Choroid plexus epithelial cell (primary cell): ENCODE measurements at regions not wholly inside any gene's neighbourhood (a gene's known extent, or its start where the extent isn't known, plus 50 kb on each side); places are given as distances from the start of the nearest gene placed in this dataset.

ENCODE experiments used
- DNase-seq: peaks from one replicate; pipeline ENCODE4 v3.0.0-alpha.2; 2010; ENCODE audit warnings: low read depth
- H3K4me3 ChIP-seq: 2 replicates; pipeline ENCODE4 v1.5.1; 2011; ENCODE audit warnings: low read depth, mild to moderate bottlenecking, control low read depth, low read length, moderate library complexity
- CTCF ChIP-seq: conservative IDR thresholded peaks from 2 replicates; pipeline ENCODE4 v1.5.1; 2011; ENCODE audit warnings: low read depth, mild to moderate bottlenecking, control low read depth, inconsistent platforms, low read length, moderate library complexity

GRCh38 chr9:95749493-95749892 lies 126.0 kb upstream of the ERCC6L2 start:
- no peak for DNase-seq
- TF ChIP-seq CTCF, result no peak
- no peak overlapping the region for H3K4me3 ChIP-seq

GRCh38 chr9:95746408-95747180 lies 128.9 kb upstream of the ERCC6L2 start:
- no peak for TF ChIP-seq CTCF
- no peak for DNase-seq

GRCh38 chr9:95742821-95743220 lies 132.7 kb upstream of the ERCC6L2 start:
- no peak for DNase-seq
- no peak for TF ChIP-seq CTCF

More at GRCh38 chr9:95746408-95747180, 128.9 kb upstream of the ERCC6L2 start:
- H3K4me3 ChIP-seq, result no peak overlapping the region

GRCh38 chr9:95741631-95742030 lies 133.9 kb upstream of the ERCC6L2 start:
- no peak for TF ChIP-seq CTCF
- no peak for DNase-seq
- no peak overlapping the region for H3K4me3 ChIP-seq

More at GRCh38 chr9:95742821-95743220, 132.7 kb upstream of the ERCC6L2 start:
- no peak overlapping the region for H3K4me3 ChIP-seq

GRCh38 chr9:95740217-95741004 lies 135.1 kb upstream of the ERCC6L2 start:
- no peak overlapping the region for H3K4me3 ChIP-seq
- no peak for DNase-seq
- no peak for TF ChIP-seq CTCF

- no peak for TF ChIP-seq CTCF
- no peak overlapping the region for H3K4me3 ChIP-seq
- DNase-seq, result no peak
These were observed 137.1 kb upstream of the ERCC6L2 start for GRCh38 chr9:95738438-95738837.
